Astrocyte (in vitro differentiated cells and primary cell): ENCODE measurements at regions not wholly inside any gene's neighbourhood (a gene's known extent, or its start where the extent isn't known, plus 50 kb on each side); places are given as distances from the start of the nearest gene placed in this dataset.
"Not testable (repeated sequence)": the region's sequence is repeated elsewhere in the genome, so short reads cannot be mapped to it uniquely, and the experiment has no call there.

Source experiments
- DNase-seq: peaks from one replicate; pipeline ENCODE4 v3.0.0-alpha.2; 2010; ENCODE audit warnings: low read depth
- FAIRE-seq: peaks from 2 replicates; lab custom pipeline; 2011; peaks lifted over from hg19 to GRCh38; lab: Jason Lieb, UNC
- H2AFZ ChIP-seq: 2 replicates; pipeline ENCODE4 v1.6.0; 2012; ENCODE audit warnings: low read depth, low read length, inconsistent platforms
- H3K27ac ChIP-seq: 2 replicates; pipeline ENCODE4 v1.5.1; 2011; ENCODE audit warnings: low read depth, low read length, inconsistent platforms
- H3K27me3 ChIP-seq: 2 replicates; pipeline ENCODE4 v1.6.0; 2011; ENCODE audit warnings: low read length, inconsistent platforms; ENCODE audit not compliant: insufficient read depth
- H3K36me3 ChIP-seq: 2 replicates; pipeline ENCODE4 v1.5.1; 2011; ENCODE audit warnings: low read length, inconsistent platforms; ENCODE audit not compliant: insufficient read depth
- H3K4me1 ChIP-seq: 2 replicates; pipeline ENCODE4 v1.5.1; 2011; ENCODE audit warnings: low read length, inconsistent platforms; ENCODE audit not compliant: insufficient read depth
- H3K4me2 ChIP-seq: 2 replicates; pipeline ENCODE4 v1.6.0; 2012; ENCODE audit warnings: low read length, inconsistent platforms
- H3K4me3 ChIP-seq: 2 replicates; pipeline ENCODE4 v1.5.1; 2011; ENCODE audit warnings: low read depth, mild to moderate bottlenecking, low read length, inconsistent platforms; ENCODE audit not compliant: insufficient read depth
- H3K79me2 ChIP-seq: 2 replicates; pipeline ENCODE4 v1.6.0; 2012; ENCODE audit warnings: mild to moderate bottlenecking, low read length, inconsistent platforms; ENCODE audit not compliant: insufficient read depth
- H3K9ac ChIP-seq: 2 replicates; pipeline ENCODE4 v1.6.0; 2012; ENCODE audit warnings: mild to moderate bottlenecking, low read length, inconsistent platforms
- H3K9me3 ChIP-seq: 2 replicates; pipeline ENCODE4 v1.5.1; 2012; ENCODE audit warnings: low read depth, mild to moderate bottlenecking, low read length, inconsistent platforms; ENCODE audit not compliant: insufficient read depth
- H4K20me1 ChIP-seq: 2 replicates; pipeline ENCODE4 v1.6.0; 2012; ENCODE audit warnings: low read length, inconsistent platforms; ENCODE audit not compliant: insufficient read depth
- H3K27ac Mint-ChIP-seq: one replicate; pipeline ENCODE4 v1.8.0; 2021; ENCODE audit warnings: mild to moderate bottlenecking, mixed read lengths; ENCODE audit not compliant: unreplicated experiment
- H3K27me3 Mint-ChIP-seq: one replicate; pipeline ENCODE4 v1.8.0; 2021; ENCODE audit warnings: low read depth, mixed read lengths; ENCODE audit not compliant: unreplicated experiment
- H3K36me3 Mint-ChIP-seq: one replicate; pipeline ENCODE4 v1.8.0; 2021; ENCODE audit warnings: low read depth, mixed read lengths; ENCODE audit not compliant: unreplicated experiment
- H3K4me1 Mint-ChIP-seq: one replicate; pipeline ENCODE4 v1.8.0; 2021; ENCODE audit warnings: low read depth, mixed read lengths; ENCODE audit not compliant: unreplicated experiment
- H3K4me3 Mint-ChIP-seq: one replicate; pipeline ENCODE4 v1.8.0; 2021; ENCODE audit warnings: mild to moderate bottlenecking, moderate library complexity, mixed read lengths; ENCODE audit not compliant: unreplicated experiment
- H3K9me3 Mint-ChIP-seq: one replicate; pipeline ENCODE4 v1.8.0; 2021; ENCODE audit warnings: mild to moderate bottlenecking, mixed read lengths; ENCODE audit not compliant: unreplicated experiment

DNA sequence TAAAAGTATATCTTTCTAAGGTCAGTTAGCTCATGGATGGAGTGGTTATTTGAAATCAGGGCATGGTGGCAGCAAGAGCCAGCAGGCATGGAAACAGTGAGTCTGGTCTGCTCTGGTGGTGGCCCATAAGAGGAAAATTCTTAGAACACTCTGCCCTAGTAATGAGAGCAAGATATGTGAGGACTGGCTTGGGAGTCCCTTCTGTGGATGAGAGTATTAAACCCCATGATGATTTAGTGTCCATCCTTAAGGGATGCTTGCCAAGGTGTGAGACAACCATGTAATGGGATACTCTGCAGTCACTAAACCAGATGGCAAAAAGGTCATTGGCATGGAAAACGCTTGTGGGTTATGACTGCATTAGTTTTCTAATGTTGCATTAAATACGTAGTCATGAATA is 269.9 kb downstream of the BCL2L11 start:
- H3K9me3 ChIP-seq, H3K9me3 Mint-ChIP-seq, H4K20me1 ChIP-seq, H3K27ac Mint-ChIP-seq, H3K4me3 ChIP-seq, H3K27ac ChIP-seq, H3K79me2 ChIP-seq, H3K9ac ChIP-seq, H3K36me3 ChIP-seq, H3K4me3 Mint-ChIP-seq, H3K4me1 ChIP-seq, H3K27me3 ChIP-seq, H3K27me3 Mint-ChIP-seq, H3K4me1 Mint-ChIP-seq, H2AFZ ChIP-seq, H3K4me2 ChIP-seq, H3K36me3 Mint-ChIP-seq, FAIRE-seq: not testable (repeated sequence)
- peak; percentile 12 for DNase-seq

DNA sequence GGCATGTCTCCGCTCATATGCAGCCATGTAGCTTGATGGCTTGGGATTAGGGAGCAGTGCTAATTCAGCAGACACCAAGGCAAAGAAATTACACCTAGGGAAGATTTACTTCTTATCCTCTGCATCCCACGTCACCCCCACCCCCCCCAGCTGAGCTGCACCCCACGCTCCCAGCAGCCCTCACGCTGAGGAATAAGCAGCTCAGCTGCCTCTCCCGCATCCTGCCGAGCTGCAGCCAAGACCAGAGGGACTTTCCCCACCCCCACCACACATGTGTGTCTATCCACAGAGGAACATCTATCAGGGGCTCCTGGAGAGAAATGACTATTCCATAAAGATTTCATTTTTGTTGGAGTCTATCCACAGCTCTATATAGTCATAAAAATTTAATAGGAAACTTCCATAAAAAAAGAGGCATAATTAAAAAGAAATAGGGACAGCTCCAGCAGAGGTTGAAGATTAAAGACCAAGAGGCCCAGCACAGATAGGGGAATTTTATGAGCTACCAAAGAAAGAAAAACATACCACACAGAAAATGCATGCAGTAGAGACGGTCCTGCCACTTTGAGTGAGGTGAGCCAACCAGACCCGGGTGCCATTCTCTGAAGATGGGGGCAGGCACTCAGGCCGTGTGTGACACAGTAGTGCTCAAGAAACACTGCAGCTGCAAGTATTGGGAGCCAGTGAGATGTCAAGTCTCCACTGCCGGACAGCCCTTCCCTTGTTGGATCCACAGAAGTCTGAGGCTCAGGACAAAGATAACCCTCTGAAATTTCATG is 274.8 kb downstream of the BCL2L11 start:
- H3K9ac ChIP-seq, H3K4me1 ChIP-seq, H2AFZ ChIP-seq, H3K9me3 ChIP-seq, FAIRE-seq, H3K4me2 ChIP-seq, H3K4me1 Mint-ChIP-seq, H3K9me3 Mint-ChIP-seq, H3K27ac Mint-ChIP-seq, H3K36me3 ChIP-seq, H3K36me3 Mint-ChIP-seq, H4K20me1 ChIP-seq, H3K4me3 Mint-ChIP-seq, H3K4me3 ChIP-seq, H3K27ac ChIP-seq, H3K27me3 ChIP-seq, H3K27me3 Mint-ChIP-seq: not testable (repeated sequence)
- H3K79me2 ChIP-seq = peaks cover 17% of the 10 kb centered on the region
- DNase-seq = peak; percentile 64

DNA sequence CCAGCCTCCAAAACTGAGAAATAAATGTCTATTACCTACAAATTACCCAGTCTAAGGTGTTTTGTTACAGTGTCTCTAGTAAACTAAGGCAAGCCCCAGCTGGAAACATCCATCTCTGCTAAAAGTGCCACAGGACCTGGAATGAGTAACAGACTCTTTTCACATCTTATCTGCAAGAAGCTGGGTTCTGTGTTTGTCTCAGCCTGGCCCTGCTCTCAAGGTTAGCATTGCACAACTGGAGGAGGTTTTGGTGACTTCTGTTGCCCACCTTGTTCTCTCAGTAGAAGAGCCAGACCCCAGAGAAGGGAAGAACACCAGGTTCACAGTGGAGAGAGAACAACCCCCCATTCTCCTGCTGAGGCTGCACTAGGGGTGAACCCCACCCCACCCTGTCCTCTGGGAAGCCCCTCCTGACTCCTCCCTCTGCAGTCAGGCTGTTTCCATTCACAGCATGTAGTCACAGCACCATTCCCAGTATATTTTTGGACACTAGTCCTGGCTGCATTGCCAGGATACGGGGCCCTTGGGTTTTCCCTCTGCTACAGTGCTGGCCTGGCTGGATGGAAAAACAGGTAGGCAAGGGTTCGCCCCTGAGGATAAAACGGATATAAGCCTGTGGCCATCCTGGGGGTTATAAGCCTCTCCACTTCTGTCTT is 280.0 kb downstream of the BCL2L11 start:
- not testable (repeated sequence) for H3K27me3 ChIP-seq, H3K4me1 ChIP-seq, DNase-seq, H3K4me3 ChIP-seq, H3K36me3 Mint-ChIP-seq, H3K27ac ChIP-seq, H3K9me3 Mint-ChIP-seq, FAIRE-seq, H3K4me3 Mint-ChIP-seq, H3K36me3 ChIP-seq, H3K9ac ChIP-seq, H3K9me3 ChIP-seq, H2AFZ ChIP-seq, H4K20me1 ChIP-seq, H3K27me3 Mint-ChIP-seq, H3K4me1 Mint-ChIP-seq, H3K4me2 ChIP-seq, H3K27ac Mint-ChIP-seq
- H3K79me2 ChIP-seq = peaks cover 16% of the 10 kb centered on the region

DNA sequence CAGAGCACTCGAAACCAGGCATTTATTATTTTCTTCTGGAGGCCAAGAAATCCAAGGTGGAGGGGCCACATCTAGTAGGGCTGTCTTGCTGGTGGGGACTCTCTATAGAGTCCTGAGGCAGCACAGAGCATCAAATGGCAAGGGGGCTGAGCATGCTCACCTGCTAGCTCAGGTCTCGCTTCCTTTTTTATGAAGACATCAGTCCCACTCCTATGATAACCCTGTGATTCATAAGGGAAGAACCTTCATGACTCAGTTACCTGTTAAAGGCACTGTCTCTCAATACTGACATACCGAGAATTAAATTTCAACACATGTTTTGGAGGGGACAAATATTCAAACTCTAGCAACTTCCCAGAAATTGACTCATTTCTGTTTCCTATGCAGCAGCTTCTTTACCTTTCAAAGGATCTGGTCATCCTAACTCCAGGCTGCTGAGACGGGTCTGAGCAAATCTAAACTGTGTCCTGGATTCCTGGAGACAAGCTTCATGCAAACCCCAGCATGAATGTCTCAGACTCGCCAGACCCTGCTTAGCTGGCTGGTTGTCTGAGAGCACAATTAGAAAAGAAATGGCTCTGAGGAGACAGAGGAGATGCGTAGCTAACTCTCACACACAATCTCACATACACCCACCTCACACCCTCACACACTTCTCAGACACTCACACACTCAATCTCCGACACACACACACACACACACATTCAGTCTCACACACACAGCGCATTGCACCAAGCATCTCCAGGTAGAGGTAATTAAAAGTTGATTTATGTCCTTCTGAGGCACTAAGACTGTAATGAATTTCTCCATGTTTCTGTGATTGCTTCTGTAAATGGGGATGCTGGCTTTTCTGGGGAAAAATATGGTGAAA is 280.8 kb downstream of the BCL2L11 start:
- H3K4me3 Mint-ChIP-seq, H3K36me3 Mint-ChIP-seq, H3K4me1 ChIP-seq, H2AFZ ChIP-seq, H3K9me3 ChIP-seq, H3K27me3 ChIP-seq, H4K20me1 ChIP-seq, H3K9ac ChIP-seq, H3K9me3 Mint-ChIP-seq, H3K4me1 Mint-ChIP-seq, H3K4me3 ChIP-seq, H3K4me2 ChIP-seq, H3K27me3 Mint-ChIP-seq, H3K36me3 ChIP-seq, H3K27ac ChIP-seq, DNase-seq: not testable (repeated sequence)
- peak overlapping the region; percentile 64 for H3K27ac Mint-ChIP-seq
- peaks cover 16% of the 10 kb centered on the region for H3K79me2 ChIP-seq
- peak; percentile 45 for FAIRE-seq

DNA sequence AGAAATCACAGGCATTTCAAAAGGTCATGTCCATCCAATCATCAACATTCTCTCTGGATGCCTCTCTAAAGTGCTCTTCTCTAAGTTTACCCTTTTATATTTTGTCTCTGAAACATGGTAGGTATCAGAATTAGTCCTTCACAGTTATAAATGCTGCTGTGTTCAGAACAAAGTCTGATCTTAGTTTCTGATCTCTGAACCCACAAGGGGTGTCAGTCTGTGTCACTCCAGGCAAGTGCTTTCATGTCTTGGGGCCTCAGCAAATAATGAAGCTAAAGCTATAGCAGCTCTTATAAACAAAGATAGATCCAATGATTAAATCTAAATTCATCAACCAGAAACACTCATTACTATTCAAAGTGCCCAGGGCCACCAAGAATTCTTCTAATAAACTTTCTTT is 281.7 kb downstream of the BCL2L11 start:
- not testable (repeated sequence) for H3K4me1 ChIP-seq, H3K9me3 Mint-ChIP-seq, DNase-seq, H3K9me3 ChIP-seq, H3K9ac ChIP-seq, H3K27me3 Mint-ChIP-seq, H3K36me3 Mint-ChIP-seq, H3K4me3 ChIP-seq, H3K36me3 ChIP-seq, H4K20me1 ChIP-seq, H3K27ac Mint-ChIP-seq, FAIRE-seq, H2AFZ ChIP-seq, H3K4me2 ChIP-seq, H3K4me3 Mint-ChIP-seq, H3K4me1 Mint-ChIP-seq, H3K27me3 ChIP-seq, H3K27ac ChIP-seq
- H3K79me2 ChIP-seq = peaks cover 11% of the 10 kb centered on the region
